ENCODE measurements at regions not wholly inside any gene's neighbourhood (a gene's known extent, or its start where the extent isn't known, plus 50 kb on each side); places are given as distances from the start of the nearest gene placed in this dataset.

GRCh38 chr2:41457026-41457425, 590.8 kb upstream of the PKDCC start:
- no peak for TF ChIP-seq POLR2A (IDR thresholded peaks at IDR 0.05)
- no peak for TF ChIP-seq CTCF (IDR thresholded peaks at IDR 0.05)
- Histone ChIP-seq H3K27me3 (no peaks in the 10 kb centered on the region), H3K4me3 (no peak overlapping the region), H3K27ac (no peak overlapping the region), H3K36me3 (no peaks in the 10 kb centered on the region), H3K4me1 (no peaks in the 10 kb centered on the region), H3K9me3 (no peaks in the 10 kb centered on the region)
- intact Hi-C loops (cut with DNase I; ENCODE audit: low total_unique reads) = no loop called here
- DNase-seq = no peak

GRCh38 chr2:41460661-41461060, 587.2 kb upstream of the PKDCC start:
- Histone ChIP-seq H3K27ac (no peak overlapping the region), H3K27me3 (no peaks in the 10 kb centered on the region), H3K36me3 (no peaks in the 10 kb centered on the region), H3K9me3 (no peaks in the 10 kb centered on the region), H3K4me3 (no peak overlapping the region), H3K4me1 (no peaks in the 10 kb centered on the region)
- intact Hi-C loops (cut with DNase I; ENCODE audit: low total_unique reads) = no loop called here
- no peak for TF ChIP-seq CTCF (IDR thresholded peaks at IDR 0.05)
- TF ChIP-seq POLR2A (IDR thresholded peaks at IDR 0.05) = no peak
- no peak for DNase-seq

- no peaks in the 10 kb centered on the region for H3K36me3 ChIP-seq
- intact Hi-C loops (cut with DNase I; ENCODE audit: low total_unique reads) = no loop called here
- H3K9me3 ChIP-seq = no peaks in the 10 kb centered on the region
These were observed 583.4 kb upstream of the PKDCC start for GRCh38 chr2:41464395-41464794.

GRCh38 chr2:41475959-41476358, 571.9 kb upstream of the PKDCC start:
- H3K27ac ChIP-seq = no peak overlapping the region
- TF ChIP-seq POLR2A (IDR thresholded peaks at IDR 0.05) (no peak), CTCF (IDR thresholded peaks at IDR 0.05) (no peak)
- no peaks in the 10 kb centered on the region for H3K4me1 ChIP-seq
- no peaks in the 10 kb centered on the region for H3K27me3 ChIP-seq
- DNase-seq = no peak
- H3K9me3 ChIP-seq = no peaks in the 10 kb centered on the region
- no peak overlapping the region for H3K4me3 ChIP-seq
- H3K36me3 ChIP-seq = no peaks in the 10 kb centered on the region
- intact Hi-C loops (cut with DNase I; ENCODE audit: low total_unique reads) = no loop called here

More at GRCh38 chr2:41464395-41464794, 583.4 kb upstream of the PKDCC start:
- no peak overlapping the region for H3K27ac ChIP-seq
- no peaks in the 10 kb centered on the region for H3K27me3 ChIP-seq
- TF ChIP-seq POLR2A (IDR thresholded peaks at IDR 0.05) = no peak
- no peak for TF ChIP-seq CTCF (IDR thresholded peaks at IDR 0.05)
- H3K4me3 ChIP-seq = no peak overlapping the region
- no peaks in the 10 kb centered on the region for H3K4me1 ChIP-seq
- DNase-seq = no peak

- no peak for DNase-seq
- no peak overlapping the region for H3K4me3 ChIP-seq
These were observed 565.2 kb upstream of the PKDCC start for GRCh38 chr2:41482659-41483058.

More at GRCh38 chr2:41482659-41483058, 565.2 kb upstream of the PKDCC start:
- Histone ChIP-seq H3K9me3 (no peaks in the 10 kb centered on the region), H3K36me3 (no peaks in the 10 kb centered on the region), H3K27ac (no peak overlapping the region), H3K27me3 (no peaks in the 10 kb centered on the region), H3K4me1 (no peaks in the 10 kb centered on the region)
- TF ChIP-seq CTCF (IDR thresholded peaks at IDR 0.05) (no peak), POLR2A (IDR thresholded peaks at IDR 0.05) (no peak)
- intact Hi-C loops (cut with DNase I; ENCODE audit: low total_unique reads) = no loop called here

Measured in uterus (tissue), 3 donors.